LNCaP clone FGC (cell line): ENCODE measurements at regions not wholly inside any gene's neighbourhood (a gene's known extent, or its start where the extent isn't known, plus 50 kb on each side); places are given as distances from the start of the nearest gene placed in this dataset.

Experiments used
- DNase-seq: peaks from one replicate; pipeline ENCODE4 v3.0.0-alpha.2; 2011; ENCODE audit warnings: low read depth
- H3K4me3 ChIP-seq: 2 replicates; pipeline ENCODE4 v1.5.1; 2011; ENCODE audit warnings: mild to moderate bottlenecking, low read depth, low read length, control low read depth
- TF ChIP-seq, protein P1 (sequence below): IDR thresholded peaks from 2 replicates; pipeline ENCODE4 v1.5.1; 2012; ENCODE audit warnings: mild to moderate bottlenecking; ENCODE audit not compliant: control insufficient read depth, insufficient read depth; ENCODE audit errors: extremely low read depth

DNA sequence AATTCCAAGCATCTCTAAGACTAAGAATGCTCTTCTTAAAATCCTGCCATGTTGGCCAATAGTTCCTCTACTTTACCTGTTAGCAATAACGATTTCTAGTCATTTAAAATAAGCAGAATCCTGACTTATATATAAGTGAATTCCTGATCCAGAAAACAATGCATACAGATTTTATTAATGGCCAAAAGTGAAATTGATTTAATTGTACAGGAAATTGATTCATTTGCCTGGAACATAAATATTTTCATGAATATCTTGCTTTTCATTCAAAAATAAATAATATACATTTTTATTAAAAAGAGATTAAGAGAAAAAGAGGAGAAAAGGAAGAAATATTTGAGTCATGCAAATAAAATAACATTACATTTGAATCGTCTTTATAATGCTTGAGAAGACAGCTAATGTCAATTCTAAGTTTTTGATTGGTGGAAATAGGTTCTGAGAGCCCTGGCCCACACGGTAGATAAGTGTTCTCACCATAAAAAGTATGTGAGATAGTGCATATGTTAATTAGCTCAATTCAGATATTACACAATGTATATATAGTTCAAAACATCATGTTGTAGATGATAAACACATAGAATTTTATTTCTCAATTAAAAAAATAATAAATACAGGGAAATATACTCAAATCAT lies 323.2 kb upstream of the MIR17HG start:
- H3K4me3 ChIP-seq = no peak overlapping the region
- no peak for DNase-seq
- TF ChIP-seq, protein P1, sequence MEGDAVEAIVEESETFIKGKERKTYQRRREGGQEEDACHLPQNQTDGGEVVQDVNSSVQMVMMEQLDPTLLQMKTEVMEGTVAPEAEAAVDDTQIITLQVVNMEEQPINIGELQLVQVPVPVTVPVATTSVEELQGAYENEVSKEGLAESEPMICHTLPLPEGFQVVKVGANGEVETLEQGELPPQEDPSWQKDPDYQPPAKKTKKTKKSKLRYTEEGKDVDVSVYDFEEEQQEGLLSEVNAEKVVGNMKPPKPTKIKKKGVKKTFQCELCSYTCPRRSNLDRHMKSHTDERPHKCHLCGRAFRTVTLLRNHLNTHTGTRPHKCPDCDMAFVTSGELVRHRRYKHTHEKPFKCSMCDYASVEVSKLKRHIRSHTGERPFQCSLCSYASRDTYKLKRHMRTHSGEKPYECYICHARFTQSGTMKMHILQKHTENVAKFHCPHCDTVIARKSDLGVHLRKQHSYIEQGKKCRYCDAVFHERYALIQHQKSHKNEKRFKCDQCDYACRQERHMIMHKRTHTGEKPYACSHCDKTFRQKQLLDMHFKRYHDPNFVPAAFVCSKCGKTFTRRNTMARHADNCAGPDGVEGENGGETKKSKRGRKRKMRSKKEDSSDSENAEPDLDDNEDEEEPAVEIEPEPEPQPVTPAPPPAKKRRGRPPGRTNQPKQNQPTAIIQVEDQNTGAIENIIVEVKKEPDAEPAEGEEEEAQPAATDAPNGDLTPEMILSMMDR = no peak

- H3K4me3 ChIP-seq = no peak overlapping the region
- no peak for DNase-seq
- TF ChIP-seq, protein P1 = no peak
These were observed 322.0 kb upstream of the MIR17HG start for GRCh38 chr13:91025442-91025841.

GRCh38 chr13:91031508-91031907 lies 316.0 kb upstream of the MIR17HG start:
- no peak overlapping the region for H3K4me3 ChIP-seq
- TF ChIP-seq, protein P1 = no peak
- no peak for DNase-seq

DNA sequence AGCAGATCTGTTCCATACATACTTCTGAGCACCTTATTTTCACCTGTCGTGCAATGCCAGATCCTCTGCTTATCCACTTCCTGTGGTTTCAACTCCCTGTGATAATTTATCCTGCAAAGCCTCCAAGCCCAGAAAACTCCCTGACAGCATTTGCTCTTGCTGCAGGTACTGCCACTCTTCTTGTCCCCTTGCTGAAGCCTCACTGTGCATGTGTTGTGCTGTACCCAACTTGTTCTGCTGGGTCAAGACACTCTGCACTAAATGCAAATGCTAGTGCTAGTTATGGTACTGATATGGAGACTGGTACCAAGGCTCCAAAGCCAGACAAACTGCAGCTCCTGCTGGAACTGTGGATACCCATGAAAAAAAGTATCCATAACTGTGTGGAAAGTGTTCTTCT lies 315.4 kb upstream of the MIR17HG start:
- DNase-seq = no peak

DNA sequence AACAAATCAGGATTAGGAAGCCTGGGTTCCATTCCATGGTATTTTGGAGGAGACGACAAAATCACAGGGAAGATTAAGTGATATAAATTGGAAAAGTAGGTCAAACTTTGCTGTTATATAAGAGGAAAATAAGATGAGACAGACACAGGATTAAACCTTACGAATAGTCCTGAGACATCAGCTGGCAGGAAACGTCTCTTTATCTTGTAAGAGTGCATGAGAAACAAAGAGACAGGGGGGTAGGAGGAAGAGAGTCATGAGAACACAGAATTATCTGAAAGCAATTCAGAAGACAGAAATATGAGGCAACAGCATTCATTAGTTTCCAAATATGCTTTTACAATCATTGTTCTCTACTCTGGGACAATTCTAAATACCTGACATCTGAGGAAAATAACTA lies 310.6 kb upstream of the MIR17HG start:
- TF ChIP-seq, protein P1 = no peak
- no peak for DNase-seq
- no peak overlapping the region for H3K4me3 ChIP-seq

More for the DNA sequence above, 315.4 kb upstream of the MIR17HG start:
- TF ChIP-seq, protein P1 = no peak
- no peak overlapping the region for H3K4me3 ChIP-seq

DNA sequence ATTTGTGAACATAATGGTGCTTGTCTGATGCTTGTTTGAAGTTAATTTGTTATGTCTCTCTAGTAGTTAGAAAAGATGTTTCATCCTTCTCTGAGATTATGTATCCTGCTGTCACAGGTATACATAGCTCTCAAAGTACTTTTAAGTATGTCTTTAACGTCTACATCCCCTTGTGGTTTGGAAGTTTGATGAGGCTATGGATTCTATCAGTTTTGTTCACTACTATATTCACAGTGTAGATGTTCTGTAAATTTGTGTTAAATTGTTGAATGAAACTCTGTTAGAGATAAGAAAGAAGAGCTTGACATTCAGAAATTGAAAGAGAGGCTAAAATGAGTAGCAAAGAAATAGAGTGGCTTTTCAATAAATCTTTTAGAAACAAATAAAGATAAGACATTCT lies 304.6 kb upstream of the MIR17HG start:
- TF ChIP-seq, protein P1 = no peak
- no peak for DNase-seq

More for the DNA sequence above, 304.6 kb upstream of the MIR17HG start:
- H3K4me3 ChIP-seq = no peak overlapping the region
